SK-N-SH treated with all-trans-retinoic acid at 6 μM for 48 hours (cell line): ENCODE measurements at regions not wholly inside any gene's neighbourhood (a gene's known extent, or its start where the extent isn't known, plus 50 kb on each side); places are given as distances from the start of the nearest gene placed in this dataset.

Experiments used
- ATAC-seq: fragments of 200-7000 bp; cut with Tn5 transposase; 3 replicates; pipeline ENCODE4 v1.9.1; 2020; ENCODE audit warnings: mild to moderate bottlenecking, moderate library complexity
- ARNTL ChIP-seq: fragments of 450-650 bp; formaldehyde crosslinking; IDR thresholded peaks from 2 replicates; pipeline ENCODE4 v1.5.0; 2020; ENCODE audit warnings: low read depth, mild to moderate bottlenecking, moderate library complexity, borderline replicate concordance
- BACH2 ChIP-seq: fragments of 250-450 bp; sonication (Bioruptor Pico); IDR thresholded peaks from 2 replicates; pipeline ENCODE4 v1.9.0; 2021; ENCODE audit warnings: mild to moderate bottlenecking, borderline replicate concordance
- CREB5 ChIP-seq: fragments of 250-450 bp; sonication (Bioruptor Pico); IDR thresholded peaks from 2 replicates; pipeline ENCODE4 v1.5.1; 2020; ENCODE audit warnings: low read depth, mild to moderate bottlenecking, moderate library complexity
- CSDC2 ChIP-seq: fragments of 250-450 bp; sonication (Bioruptor Pico); IDR thresholded peaks from 2 replicates; pipeline ENCODE4 v1.5.0; 2020; ENCODE audit warnings: mild to moderate bottlenecking, moderate library complexity
- ESRRG ChIP-seq: fragments of 250-450 bp; sonication (Bioruptor Pico); IDR thresholded peaks from 2 replicates; pipeline ENCODE4 v1.6.1; 2021; ENCODE audit warnings: mild to moderate bottlenecking
- GLIS3 ChIP-seq: fragments of 250-450 bp; sonication (Bioruptor Pico); IDR thresholded peaks from 2 replicates; pipeline ENCODE4 v1.5.0; 2020; ENCODE audit warnings: mild to moderate bottlenecking, moderate library complexity
- ISL1 ChIP-seq: fragments of 250-450 bp; sonication (Bioruptor Pico); IDR thresholded peaks from 2 replicates; pipeline ENCODE4 v2.1.2; 2022; ENCODE audit warnings: mild to moderate bottlenecking, moderate library complexity
- PATZ1 ChIP-seq: fragments of 250-450 bp; sonication (Bioruptor Pico); IDR thresholded peaks from 2 replicates; pipeline ENCODE4 v1.8.0; 2020; ENCODE audit warnings: mild to moderate bottlenecking, moderate library complexity, borderline replicate concordance
- POU6F1 ChIP-seq: fragments of 250-450 bp; sonication (Bioruptor Pico); IDR thresholded peaks from 2 replicates; pipeline ENCODE4 v1.8.0; 2021; ENCODE audit warnings: low read depth, mild to moderate bottlenecking, moderate library complexity, borderline replicate concordance
- PPARA ChIP-seq: fragments of 250-450 bp; sonication (Bioruptor Pico); IDR thresholded peaks from 2 replicates; pipeline ENCODE4 v1.5.0; 2020; ENCODE audit warnings: mild to moderate bottlenecking, borderline replicate concordance
- RARB ChIP-seq: fragments of 250-450 bp; sonication (Bioruptor Pico); IDR thresholded peaks from 2 replicates; pipeline ENCODE4 v1.8.0; 2021; ENCODE audit warnings: mild to moderate bottlenecking, moderate library complexity
- SNAI2 ChIP-seq: fragments of 250-450 bp; sonication (Bioruptor Pico); IDR thresholded peaks from 2 replicates; pipeline ENCODE4 v1.5.0; 2020; ENCODE audit warnings: mild to moderate bottlenecking, moderate library complexity
- TCF4 ChIP-seq: fragments of 250-450 bp; sonication (Bioruptor Pico); IDR thresholded peaks from 2 replicates; pipeline ENCODE4 v1.8.0; 2021; ENCODE audit warnings: mild to moderate bottlenecking, moderate library complexity, borderline replicate concordance
- TOX ChIP-seq: fragments of 250-450 bp; sonication (Bioruptor Pico); IDR thresholded peaks from 2 replicates; pipeline ENCODE4 v1.8.0; 2021; ENCODE audit warnings: mild to moderate bottlenecking, moderate library complexity, borderline replicate concordance
- TSHZ2 ChIP-seq: fragments of 250-450 bp; sonication (Bioruptor Pico); IDR thresholded peaks from 2 replicates; pipeline ENCODE4 v1.5.0; 2020; ENCODE audit warnings: mild to moderate bottlenecking, moderate library complexity
- ZC3H10 ChIP-seq: fragments of 250-450 bp; sonication (Bioruptor Pico); IDR thresholded peaks from 2 replicates; pipeline ENCODE4 v1.5.1; 2021; ENCODE audit warnings: mild to moderate bottlenecking, moderate library complexity
- ZFP3 ChIP-seq: fragments of 250-450 bp; sonication (Bioruptor Pico); IDR thresholded peaks from 2 replicates; pipeline ENCODE4 v1.5.0; 2020; ENCODE audit warnings: mild to moderate bottlenecking, moderate library complexity
- ZFP30 ChIP-seq: fragments of 450-650 bp; formaldehyde crosslinking; IDR thresholded peaks from 2 replicates; pipeline ENCODE4 v1.5.0; 2022; ENCODE audit warnings: mild to moderate bottlenecking, moderate library complexity
- ZNF565 ChIP-seq: fragments of 450-650 bp; formaldehyde crosslinking; conservative IDR thresholded peaks from 2 replicates; pipeline ENCODE4 v1.5.0; 2020; ENCODE audit warnings: low read depth, mild to moderate bottlenecking, moderate library complexity

GRCh38 chr4:23324021-23324690 lies 565.7 kb downstream of the PPARGC1A start:
- no peak for TF ChIP-seq CREB5 (CRISPR knock-in tag)
- no peak for TF ChIP-seq ZNF565 (CRISPR knock-in tag)
- TF ChIP-seq ZFP3 (CRISPR knock-in tag), result no peak
- no peak for TF ChIP-seq ISL1 (CRISPR knock-in tag)
- TF ChIP-seq ZC3H10 (CRISPR knock-in tag), result no peak
- no peak for TF ChIP-seq PPARA (CRISPR knock-in tag)
- no peak for TF ChIP-seq ESRRG
- no peak for TF ChIP-seq BACH2 (CRISPR knock-in tag)
- no peak for TF ChIP-seq ZFP30 (CRISPR knock-in tag)
- no peak for TF ChIP-seq CSDC2 (CRISPR knock-in tag)
- no peak for TF ChIP-seq TSHZ2 (CRISPR knock-in tag)
- TF ChIP-seq SNAI2 (CRISPR knock-in tag), result no peak
- TF ChIP-seq GLIS3 (CRISPR knock-in tag), result no peak
- ATAC-seq, result no peak

- TF ChIP-seq ARNTL (no peak), GLIS3 (CRISPR knock-in tag) (no peak), ZC3H10 (CRISPR knock-in tag) (no peak), TOX (CRISPR knock-in tag) (no peak), TCF4 (CRISPR knock-in tag) (no peak), RARB (CRISPR knock-in tag) (no peak), ISL1 (CRISPR knock-in tag) (no peak), POU6F1 (CRISPR knock-in tag) (no peak), PATZ1 (CRISPR knock-in tag) (no peak), CREB5 (CRISPR knock-in tag) (no peak), CSDC2 (CRISPR knock-in tag) (no peak), PPARA (CRISPR knock-in tag) (no peak), TSHZ2 (CRISPR knock-in tag) (no peak)
Observed at GRCh38 chr4:23323436-23323835, 566.4 kb downstream of the PPARGC1A start.

More at GRCh38 chr4:23323436-23323835, 566.4 kb downstream of the PPARGC1A start:
- ATAC-seq, result no peak
